ENCODE measurements at regions not wholly inside any gene's neighbourhood (a gene's known extent, or its start where the extent isn't known, plus 50 kb on each side); places are given as distances from the start of the nearest gene placed in this dataset.
A peak's percentile ranks its signal among the peaks of the same experiment; 100 is the strongest.

DNA sequence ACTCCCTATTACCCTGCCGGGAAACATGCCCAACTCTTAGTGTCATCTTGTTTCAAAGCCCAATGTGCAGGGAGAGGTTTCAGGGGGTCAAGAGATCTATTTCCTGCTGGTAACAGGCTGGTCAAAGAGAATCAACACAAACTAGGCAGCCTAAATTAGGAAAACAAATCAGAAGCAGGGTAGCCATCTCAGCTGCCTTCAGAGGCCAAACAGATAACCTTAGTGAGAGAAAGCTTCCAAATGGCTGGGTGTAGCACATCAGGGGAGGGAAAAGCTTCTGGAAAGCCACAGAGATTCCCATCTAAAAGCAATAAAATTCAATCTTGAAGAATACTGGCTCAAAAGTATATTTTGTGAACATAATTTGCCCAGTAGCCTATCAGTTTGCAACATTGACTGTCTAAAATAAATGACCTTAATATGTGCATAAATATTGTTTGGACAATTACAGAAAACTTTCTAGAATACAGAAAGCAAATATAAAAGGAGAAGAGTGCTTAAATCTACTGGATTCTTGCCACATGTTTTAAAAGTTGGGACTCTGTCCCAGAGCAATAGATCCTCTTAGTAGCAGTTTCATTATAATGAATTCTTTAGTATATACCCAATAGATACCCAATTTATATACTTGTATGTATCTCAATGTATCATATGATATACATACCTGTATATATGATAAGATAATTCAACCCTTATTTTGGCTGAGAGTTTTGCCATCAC, 371.9 kb upstream of the RARB start:
- no peak for DNase-seq

- no peak for DNase-seq
These were observed 371.2 kb upstream of the RARB start for GRCh38 chr3:25056803-25057351.

GRCh38 chr3:25057379-25057778, 370.7 kb upstream of the RARB start:
- DNase-seq, result no peak

DNA sequence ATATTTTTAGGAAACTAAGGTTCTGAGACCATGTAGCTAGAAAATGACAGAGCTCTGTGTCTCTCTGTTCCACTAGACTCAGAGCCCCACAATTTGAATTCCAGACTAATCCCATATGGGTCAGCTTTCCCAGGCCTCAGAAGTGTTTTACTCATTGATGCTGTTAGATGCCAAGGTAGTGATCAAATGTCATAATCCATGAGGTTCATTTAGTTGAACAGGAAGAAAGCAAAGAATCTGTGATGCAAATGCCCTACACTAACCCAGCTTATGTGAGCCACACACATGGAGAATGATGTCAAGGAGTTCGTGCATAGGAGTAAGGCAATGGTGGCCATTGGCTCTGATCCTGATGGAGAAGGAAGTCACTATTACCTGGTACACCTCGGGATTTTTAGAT, 363.4 kb upstream of the RARB start:
- no peak for DNase-seq

DNA sequence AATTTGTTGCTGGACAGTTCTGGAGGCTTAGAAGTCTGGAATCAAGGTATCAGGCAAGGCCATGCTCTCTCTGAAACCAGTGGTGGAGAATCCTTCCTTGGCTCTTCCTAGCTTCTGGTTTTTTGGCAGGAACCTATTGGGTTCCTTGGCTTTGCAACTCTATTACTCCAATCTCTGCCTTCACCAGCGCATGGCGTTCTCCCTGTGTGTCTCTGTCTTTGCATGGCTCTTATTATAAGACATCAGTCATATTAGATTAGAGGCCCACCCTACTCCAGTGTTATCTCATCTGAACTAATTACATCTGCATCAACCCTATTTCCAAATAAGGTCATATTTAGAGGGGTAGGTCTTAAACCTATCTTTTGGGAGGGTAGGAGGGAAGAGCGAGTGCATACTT, 358.1 kb upstream of the RARB start:
- no peak for DNase-seq

DNA sequence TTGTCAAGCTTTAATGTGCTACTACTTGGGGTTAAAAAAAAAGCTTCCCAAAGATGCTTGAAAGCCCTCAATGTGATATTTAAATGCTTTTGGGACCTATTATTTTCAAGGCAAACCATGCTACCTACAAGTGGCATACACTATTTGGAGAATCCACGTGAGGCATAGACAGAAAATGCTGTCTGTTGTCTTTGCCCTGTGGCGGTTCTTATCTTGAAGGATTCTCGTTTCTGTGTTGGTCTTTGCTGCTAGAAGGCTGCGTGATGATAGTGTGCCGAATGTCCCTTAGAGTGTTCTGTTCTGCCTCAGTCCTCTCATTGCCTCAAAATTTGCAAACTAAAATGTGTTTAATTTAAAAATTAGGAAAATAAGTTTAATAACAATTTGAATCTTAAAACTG, 356.2 kb upstream of the RARB start:
- DNase-seq, result no peak

DNA sequence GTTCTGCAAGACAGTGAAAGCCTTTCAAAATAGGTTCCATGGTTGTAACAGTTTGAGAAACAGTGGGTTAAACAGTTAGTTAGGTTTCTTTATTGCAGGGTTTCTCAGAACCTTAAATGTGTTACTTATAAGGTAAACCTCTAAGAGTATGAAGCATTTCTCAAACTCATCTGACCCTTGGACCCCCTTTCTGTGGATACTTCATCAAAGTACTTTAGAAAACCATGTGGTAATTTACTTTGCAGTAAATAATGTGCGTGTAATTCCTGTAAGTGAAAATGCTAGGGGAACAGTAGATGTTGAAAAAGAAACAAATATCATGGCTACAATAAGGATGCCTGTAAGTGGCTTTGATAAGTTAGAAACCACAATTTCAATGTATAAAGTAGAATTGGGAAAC, 354.6 kb upstream of the RARB start:
- DNase-seq, result no peak

- DNase-seq, result no peak
These were observed 353.9 kb upstream of the RARB start for GRCh38 chr3:25074149-25074548.

DNA sequence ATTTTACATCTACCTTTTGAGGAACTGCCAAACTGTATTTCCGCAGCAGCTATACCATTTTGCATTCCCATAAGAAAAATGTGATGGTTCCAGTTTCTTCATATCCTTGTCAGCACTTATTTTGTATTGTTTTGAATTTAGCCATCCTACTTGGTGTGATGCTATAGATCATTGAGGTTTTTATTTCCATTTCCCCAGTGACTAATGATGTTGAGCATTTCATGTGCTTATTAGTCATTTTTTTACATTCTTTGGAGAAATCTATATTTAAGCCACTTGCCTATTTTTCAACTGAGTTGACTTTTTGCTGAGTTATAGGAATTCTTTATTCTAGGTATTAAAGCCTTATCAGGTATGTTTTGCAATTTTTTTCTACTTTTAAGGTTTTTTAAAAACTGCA, 347.6 kb upstream of the RARB start:
- no peak for DNase-seq

- no peak for DNase-seq
These were observed 344.0 kb upstream of the RARB start for GRCh38 chr3:25084016-25084415.

DNA sequence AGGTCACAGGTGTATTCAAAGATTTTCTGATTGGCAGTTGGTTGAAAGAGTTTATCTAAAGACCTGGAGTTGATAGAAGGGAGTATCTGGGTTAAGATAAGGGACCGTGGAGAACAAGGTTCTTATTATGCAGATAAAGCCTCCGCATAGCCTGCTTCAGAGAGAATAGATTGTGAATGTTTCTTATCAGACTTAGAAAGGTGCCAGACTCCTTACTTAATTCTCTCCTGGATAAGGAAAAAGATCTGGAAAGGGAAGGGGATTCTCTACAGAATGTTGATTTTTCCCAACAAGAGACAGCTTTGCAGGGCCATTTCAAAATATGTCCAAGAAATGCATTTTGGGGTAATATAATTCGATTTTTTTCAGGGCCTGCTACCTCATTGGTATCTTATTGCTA, 341.3 kb upstream of the RARB start:
- no peak for DNase-seq

GRCh38 chr3:25088284-25088683, 339.8 kb upstream of the RARB start:
- DNase-seq, result peak; percentile 13

- no peak for DNase-seq
These were observed 337.2 kb upstream of the RARB start for GRCh38 chr3:25090698-25091453.

DNA sequence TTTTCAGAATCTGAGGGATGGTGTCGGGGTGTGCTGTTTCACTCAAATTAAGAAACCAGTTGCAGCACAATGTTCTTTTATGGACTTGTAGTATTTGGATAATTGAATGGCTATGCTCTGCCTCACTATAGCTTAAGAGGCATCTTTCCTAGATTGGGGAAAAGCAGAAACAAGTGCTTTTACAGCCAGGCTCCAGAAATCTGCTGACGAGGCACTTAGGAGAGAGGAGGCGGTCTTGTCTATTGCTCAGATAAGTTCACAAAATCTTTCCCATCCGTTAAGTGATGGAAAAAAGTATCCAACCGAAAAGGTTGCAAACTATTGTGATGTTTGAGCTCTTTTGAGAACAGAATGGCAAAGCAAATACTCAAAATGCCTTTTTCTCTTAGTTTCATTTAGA, 336.1 kb upstream of the RARB start:
- no peak for DNase-seq

DNA sequence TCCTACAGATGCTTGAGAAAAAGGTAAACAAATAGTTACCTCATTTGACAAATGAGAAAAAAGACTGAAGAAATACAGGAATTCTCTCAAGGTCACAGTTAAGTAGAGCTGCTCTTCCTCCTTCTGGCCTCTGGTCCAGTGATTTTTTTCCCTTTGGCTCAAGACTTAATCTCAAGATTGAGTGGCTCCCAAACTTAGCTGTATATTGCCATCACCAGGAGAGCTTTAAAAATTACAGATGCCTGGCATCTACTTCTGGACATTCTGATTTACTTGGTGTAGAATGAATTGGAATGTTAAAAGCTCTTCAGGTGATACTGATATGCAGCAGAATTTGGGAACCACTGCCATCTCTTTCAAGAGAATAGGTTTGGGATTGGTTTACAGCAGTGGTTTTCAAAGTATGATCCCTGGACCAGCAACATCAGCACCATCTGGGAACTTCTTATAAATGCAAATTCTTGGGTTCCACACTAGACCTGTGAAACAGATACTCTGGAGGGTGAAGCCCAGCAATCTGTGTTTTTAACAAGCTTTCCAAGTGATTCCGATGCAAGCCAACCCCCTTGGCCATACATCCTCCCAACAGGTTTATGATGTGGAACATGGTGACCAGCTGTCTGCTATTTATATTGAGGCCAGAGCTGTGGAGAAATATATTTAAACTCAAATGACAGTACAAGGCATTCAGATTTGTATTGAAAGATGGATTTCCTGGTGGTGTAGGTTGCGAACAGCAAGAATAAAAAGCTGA, 333.0 kb upstream of the RARB start:
- no peak for DNase-seq

DNA sequence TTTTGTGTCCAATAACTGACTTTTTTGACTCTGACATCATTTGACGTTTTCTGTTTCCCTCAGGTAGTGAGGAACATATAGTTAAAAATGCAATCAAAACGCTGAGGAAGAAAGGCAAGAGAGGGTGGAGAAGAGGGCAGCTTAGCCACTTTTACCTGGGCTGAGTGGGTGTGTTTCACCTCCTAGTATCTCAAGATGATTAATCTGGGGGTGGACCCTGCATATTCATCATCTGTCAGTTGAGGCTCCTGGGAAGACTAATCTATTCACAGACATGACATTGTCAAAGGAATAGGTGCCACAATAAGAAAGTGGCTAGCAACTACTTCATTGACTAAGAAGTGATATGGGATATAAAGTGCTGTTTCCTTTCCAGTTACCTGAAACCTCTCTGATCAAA, 331.5 kb upstream of the RARB start:
- no peak for DNase-seq

DNA sequence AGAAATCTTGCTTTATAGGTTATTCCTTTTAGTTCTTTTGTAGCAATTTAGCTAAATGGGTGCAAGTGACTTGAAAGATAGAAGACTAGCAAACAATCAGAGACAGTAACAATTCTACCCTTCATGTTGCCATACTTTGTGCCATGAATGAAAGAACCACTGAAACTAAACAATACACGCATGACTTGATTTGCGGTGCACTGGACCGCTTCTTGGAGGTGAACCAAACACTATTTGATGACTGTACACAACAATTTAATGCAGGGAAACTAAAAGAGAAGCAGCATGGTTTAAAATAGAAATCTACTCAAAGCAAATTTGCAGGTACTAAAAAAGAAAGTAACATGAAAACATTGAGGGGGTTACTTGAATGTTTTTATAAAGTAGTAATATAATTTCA, 331.0 kb upstream of the RARB start:
- DNase-seq, result no peak

- no peak for DNase-seq
These were observed 328.4 kb upstream of the RARB start for GRCh38 chr3:25099666-25100065.

DNA sequence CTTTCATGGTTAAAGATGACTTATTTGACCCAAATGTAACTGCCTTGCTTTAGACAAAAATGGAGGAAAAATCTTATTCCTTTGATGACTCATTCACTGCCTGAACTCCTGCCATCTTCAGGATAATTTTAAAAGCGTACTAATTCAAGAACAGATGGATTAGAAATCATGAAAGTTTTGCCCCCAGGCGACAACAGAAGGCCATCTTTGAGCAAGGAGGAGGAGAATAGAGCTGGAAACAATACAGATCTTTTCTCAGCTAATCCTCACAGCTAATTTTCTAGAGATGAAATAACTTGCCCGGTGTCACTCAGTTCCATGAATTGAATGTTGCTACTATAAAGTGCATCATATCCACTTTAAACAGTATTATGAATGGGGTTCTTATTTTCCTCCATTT, 324.7 kb upstream of the RARB start:
- DNase-seq, result no peak

DNA sequence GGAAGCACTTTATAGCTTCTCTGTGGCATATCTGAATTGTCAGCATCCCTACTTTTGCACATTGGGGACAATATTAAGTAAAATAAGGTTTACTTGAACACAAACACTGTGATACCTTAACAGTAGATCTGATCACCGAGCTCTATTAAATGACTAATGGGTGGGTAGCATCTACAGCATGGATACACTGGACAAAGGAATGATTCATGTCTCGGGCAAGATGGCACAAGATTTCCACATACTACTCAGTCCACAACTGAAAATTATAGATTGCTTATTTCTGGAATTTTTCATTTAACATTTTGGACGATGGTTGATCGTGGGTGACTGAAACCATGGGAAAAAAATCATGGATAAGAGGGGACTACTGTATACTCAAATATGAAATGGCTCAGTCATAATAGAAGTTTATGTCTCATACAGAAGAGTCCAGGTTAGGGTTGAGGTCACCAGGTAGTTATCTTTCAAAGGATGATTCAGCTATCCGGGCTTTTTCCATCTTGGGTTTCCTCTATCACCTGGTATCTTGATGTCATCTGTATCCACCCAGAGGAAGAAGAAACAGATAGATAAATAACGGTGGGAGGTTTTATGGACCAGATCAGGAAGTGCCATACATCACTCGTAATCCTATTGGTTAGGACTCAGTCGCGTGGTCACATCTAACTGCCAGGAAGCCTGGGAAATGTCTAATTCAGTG, 320.0 kb upstream of the RARB start:
- no peak for DNase-seq

DNA sequence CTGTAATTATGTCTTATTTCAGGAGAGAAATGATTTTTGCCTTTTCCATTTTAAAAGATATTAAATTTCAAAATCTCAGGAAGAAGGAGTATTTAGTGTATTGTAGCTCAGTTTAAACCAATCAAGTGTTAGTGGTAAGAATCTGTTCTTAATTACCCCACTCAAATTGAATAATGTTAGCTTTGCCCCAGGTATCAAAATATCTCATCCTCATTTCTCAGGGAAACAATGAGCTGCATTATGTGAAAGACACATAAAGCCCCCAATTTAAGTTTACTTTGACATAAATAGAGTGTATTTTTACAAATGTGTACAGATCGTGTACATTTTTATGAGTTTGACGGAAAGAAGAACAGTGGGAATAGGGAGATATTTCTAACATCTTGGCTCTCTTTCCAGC, 317.4 kb upstream of the RARB start:
- DNase-seq, result no peak

DNA sequence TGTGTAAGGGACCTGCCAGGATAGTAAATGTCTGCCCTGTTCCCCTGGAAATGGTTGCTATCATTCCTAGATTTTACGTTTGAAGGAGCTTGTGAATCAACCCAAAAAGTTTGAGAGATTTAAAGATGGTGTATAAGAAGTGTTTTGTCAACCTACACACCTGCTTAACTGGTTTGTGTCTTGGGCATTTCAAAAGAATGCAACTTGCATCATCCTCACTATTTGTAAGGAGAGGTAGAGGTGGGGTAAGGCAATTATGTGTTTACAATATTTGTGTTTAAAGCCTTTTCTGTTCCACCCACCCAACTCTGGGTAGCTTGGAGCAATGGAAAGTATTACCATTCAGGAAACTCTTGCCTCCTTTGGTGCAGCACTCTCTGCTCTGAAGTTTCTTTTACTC, 314.2 kb upstream of the RARB start:
- DNase-seq, result no peak

DNA sequence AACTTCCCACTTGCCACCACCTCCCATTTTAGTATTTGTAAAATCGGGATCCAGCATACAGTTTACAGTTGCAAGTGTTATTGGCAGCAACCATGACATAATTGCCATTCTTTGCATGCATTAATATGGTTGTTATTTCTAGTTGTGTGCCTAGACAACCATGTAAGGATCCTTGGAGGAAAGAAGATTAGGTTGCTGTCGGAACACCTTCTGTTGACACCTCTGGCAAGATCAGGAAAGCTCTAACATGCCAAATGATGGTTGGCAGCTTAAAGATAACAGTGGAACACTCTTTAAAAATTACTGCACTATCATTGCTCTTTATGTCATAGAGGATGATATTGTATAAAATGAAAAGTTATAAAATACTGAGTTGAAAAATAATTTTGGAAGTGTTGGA, 313.5 kb upstream of the RARB start:
- no peak for DNase-seq

All from NCI-H774 (cell line).